HCT116 (cell line): ENCODE measurements at regions not wholly inside any gene's neighbourhood (a gene's known extent, or its start where the extent isn't known, plus 50 kb on each side); places are given as distances from the start of the nearest gene placed in this dataset.
"Not testable (repeated sequence)": the region's sequence is repeated elsewhere in the genome, so short reads cannot be mapped to it uniquely, and the experiment has no call there.

Experiments
- TF ChIP-seq, protein P1 (sequence below), 3 experiments: fragments of 200-600 bp in 1 of 3; sonication (generic) in 1 of 3; IDR thresholded peaks in 2 of 3; conservative IDR thresholded peaks in 1 of 3; 2 replicates each; pipeline ENCODE4 v1.5.1; 2012 to 2017; ENCODE audit warnings: low read depth in 2 of 3, low read length in 2 of 3, antibody characterized with exemption in 1 of 3, borderline replicate concordance in 1 of 3, control low read depth in 1 of 3, mild to moderate bottlenecking in 1 of 3, mixed read lengths in 1 of 3, mixed run types in 1 of 3, moderate library complexity in 1 of 3; ENCODE audit not compliant: insufficient read depth in 1 of 3
- TF ChIP-seq, protein P2 (sequence below): IDR thresholded peaks from 2 replicates; pipeline ENCODE4 v1.6.1; 2012; ENCODE audit warnings: low read depth

DNA sequence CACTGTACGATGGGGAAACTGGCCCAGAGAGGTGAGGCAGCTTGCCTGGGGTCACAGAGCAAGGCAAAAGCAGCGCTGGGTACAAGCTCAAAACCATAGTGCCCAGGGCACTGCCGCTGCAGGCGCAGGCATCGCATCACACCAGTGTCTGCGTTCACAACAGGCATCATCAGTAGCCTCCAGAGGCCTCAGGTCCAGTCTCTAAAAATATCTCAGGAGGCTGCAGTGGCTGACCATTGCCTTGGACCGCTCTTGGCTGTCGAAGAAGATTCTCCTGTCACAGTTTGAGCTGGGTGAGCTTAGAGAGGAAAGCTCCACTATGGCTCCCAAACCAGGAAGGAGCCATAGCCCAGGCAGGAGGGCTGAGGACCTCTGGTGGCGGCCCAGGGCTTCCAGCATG lies 51.2 kb upstream of the IQSEC3 start:
- TF ChIP-seq, protein P1, sequence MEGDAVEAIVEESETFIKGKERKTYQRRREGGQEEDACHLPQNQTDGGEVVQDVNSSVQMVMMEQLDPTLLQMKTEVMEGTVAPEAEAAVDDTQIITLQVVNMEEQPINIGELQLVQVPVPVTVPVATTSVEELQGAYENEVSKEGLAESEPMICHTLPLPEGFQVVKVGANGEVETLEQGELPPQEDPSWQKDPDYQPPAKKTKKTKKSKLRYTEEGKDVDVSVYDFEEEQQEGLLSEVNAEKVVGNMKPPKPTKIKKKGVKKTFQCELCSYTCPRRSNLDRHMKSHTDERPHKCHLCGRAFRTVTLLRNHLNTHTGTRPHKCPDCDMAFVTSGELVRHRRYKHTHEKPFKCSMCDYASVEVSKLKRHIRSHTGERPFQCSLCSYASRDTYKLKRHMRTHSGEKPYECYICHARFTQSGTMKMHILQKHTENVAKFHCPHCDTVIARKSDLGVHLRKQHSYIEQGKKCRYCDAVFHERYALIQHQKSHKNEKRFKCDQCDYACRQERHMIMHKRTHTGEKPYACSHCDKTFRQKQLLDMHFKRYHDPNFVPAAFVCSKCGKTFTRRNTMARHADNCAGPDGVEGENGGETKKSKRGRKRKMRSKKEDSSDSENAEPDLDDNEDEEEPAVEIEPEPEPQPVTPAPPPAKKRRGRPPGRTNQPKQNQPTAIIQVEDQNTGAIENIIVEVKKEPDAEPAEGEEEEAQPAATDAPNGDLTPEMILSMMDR (IDR thresholded peaks at IDR 0.05 in 2 of 3, conservative IDR thresholded peaks at IDR 0.05 in 1 of 3; ENCODE audit: borderline replicate concordance in 1 of 3, insufficient read depth in 1 of 3, low read depth in 2 of 3, low read length in 2 of 3), result not testable (repeated sequence)
- TF ChIP-seq, protein P2, sequence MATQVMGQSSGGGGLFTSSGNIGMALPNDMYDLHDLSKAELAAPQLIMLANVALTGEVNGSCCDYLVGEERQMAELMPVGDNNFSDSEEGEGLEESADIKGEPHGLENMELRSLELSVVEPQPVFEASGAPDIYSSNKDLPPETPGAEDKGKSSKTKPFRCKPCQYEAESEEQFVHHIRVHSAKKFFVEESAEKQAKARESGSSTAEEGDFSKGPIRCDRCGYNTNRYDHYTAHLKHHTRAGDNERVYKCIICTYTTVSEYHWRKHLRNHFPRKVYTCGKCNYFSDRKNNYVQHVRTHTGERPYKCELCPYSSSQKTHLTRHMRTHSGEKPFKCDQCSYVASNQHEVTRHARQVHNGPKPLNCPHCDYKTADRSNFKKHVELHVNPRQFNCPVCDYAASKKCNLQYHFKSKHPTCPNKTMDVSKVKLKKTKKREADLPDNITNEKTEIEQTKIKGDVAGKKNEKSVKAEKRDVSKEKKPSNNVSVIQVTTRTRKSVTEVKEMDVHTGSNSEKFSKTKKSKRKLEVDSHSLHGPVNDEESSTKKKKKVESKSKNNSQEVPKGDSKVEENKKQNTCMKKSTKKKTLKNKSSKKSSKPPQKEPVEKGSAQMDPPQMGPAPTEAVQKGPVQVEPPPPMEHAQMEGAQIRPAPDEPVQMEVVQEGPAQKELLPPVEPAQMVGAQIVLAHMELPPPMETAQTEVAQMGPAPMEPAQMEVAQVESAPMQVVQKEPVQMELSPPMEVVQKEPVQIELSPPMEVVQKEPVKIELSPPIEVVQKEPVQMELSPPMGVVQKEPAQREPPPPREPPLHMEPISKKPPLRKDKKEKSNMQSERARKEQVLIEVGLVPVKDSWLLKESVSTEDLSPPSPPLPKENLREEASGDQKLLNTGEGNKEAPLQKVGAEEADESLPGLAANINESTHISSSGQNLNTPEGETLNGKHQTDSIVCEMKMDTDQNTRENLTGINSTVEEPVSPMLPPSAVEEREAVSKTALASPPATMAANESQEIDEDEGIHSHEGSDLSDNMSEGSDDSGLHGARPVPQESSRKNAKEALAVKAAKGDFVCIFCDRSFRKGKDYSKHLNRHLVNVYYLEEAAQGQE, result not testable (repeated sequence)
